Suprapubic skin (tissue), 3 donors: ENCODE measurements at regions not wholly inside any gene's neighbourhood (a gene's known extent, or its start where the extent isn't known, plus 50 kb on each side); places are given as distances from the start of the nearest gene placed in this dataset.

Experiments used
- CTCF ChIP-seq, 2 donors: fragments of 200-600 bp in 1 of 2; fragments of 450-650 bp in 1 of 2; sonication (generic) in 1 of 2; IDR thresholded peaks; one replicate each; pipeline ENCODE4 v1.5.1; 2016 to 2019; ENCODE audit warnings: antibody characterized with exemption in 2 of 2, mild to moderate bottlenecking in 1 of 2, moderate library complexity in 1 of 2
- POLR2A ChIP-seq, 2 donors: fragments of 450-650 bp; IDR thresholded peaks; one replicate each; pipeline ENCODE4 v1.6.1; 2017; ENCODE audit warnings: antibody characterized with exemption in 2 of 2, mild to moderate bottlenecking in 2 of 2, moderate library complexity in 2 of 2

DNA sequence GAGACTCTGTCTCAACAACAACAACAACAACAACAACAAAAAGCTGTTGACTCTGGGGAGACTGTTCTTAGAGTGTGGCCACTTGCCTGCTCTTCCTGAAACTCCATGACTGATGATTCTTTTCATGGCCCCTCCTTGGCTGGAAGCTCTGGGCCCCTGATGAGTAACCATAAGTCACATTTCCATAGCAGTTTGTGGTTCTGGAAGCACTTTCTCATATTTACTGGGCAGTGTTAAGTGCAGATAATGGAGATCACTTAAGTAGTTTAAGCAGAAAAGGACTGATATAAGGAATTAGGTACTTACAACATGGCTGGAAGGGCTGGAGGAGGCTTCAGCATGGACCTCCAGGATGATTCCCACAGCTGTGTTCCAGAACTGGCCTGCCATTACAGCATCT is 147.3 kb upstream of the DLX2 start:
- TF ChIP-seq POLR2A (IDR thresholded peaks at IDR 0.05) (no peak), CTCF (IDR thresholded peaks at IDR 0.05) (no peak)
